OCI-LY1 (cell line): ENCODE measurements at regions not wholly inside any gene's neighbourhood (a gene's known extent, or its start where the extent isn't known, plus 50 kb on each side); places are given as distances from the start of the nearest gene placed in this dataset.

Experiments used
- H2AFZ ChIP-seq: fragments of 200-600 bp; sonication (generic), shearing (Covaris generic); 2 replicates; pipeline ENCODE4 v1.6.0; 2014; ENCODE audit warnings: antibody characterized with exemption, mild to moderate bottlenecking, low read length
- H3F3A ChIP-seq: fragments of 200-600 bp; sonication (generic), shearing (Covaris generic); 2 replicates; pipeline ENCODE4 v1.6.0; 2014; ENCODE audit warnings: mild to moderate bottlenecking, antibody characterized with exemption, low read length, moderate library complexity; ENCODE audit not compliant: insufficient read depth
- H3K27ac ChIP-seq: fragments of 200-600 bp; sonication (generic); 2 replicates; pipeline ENCODE4 v1.5.1; 2014; ENCODE audit warnings: low read length, mixed run types, mild to moderate bottlenecking, low read depth; ENCODE audit not compliant: poor library complexity, severe bottlenecking
- H3K27me3 ChIP-seq: fragments of 200-600 bp; sonication (generic); 2 replicates; pipeline ENCODE4 v1.6.0; 2014; ENCODE audit warnings: antibody characterized with exemption, mild to moderate bottlenecking, low read length, moderate library complexity; ENCODE audit not compliant: insufficient read depth
- H3K36me3 ChIP-seq: fragments of 200-600 bp; sonication (generic); 2 replicates; pipeline ENCODE4 v1.6.1; 2014; ENCODE audit warnings: mild to moderate bottlenecking, antibody characterized with exemption, low read length, moderate library complexity, mixed read lengths; ENCODE audit not compliant: insufficient read depth
- H3K4me1 ChIP-seq: fragments of 200-600 bp; sonication (generic); 2 replicates; pipeline ENCODE4 v1.5.1; 2014; ENCODE audit warnings: mild to moderate bottlenecking, low read length, moderate library complexity; ENCODE audit not compliant: insufficient read depth, severe bottlenecking
- H3K4me2 ChIP-seq: fragments of 200-600 bp; sonication (generic), shearing (Covaris generic); 2 replicates; pipeline ENCODE4 v1.6.1; 2014; ENCODE audit warnings: low read length
- H3K4me3 ChIP-seq: fragments of 200-600 bp; sonication (generic); 2 replicates; pipeline ENCODE4 v1.5.1; 2014; ENCODE audit warnings: low read length, low read depth, mild to moderate bottlenecking, mixed read lengths; ENCODE audit not compliant: poor library complexity, severe bottlenecking
- H3K79me2 ChIP-seq: fragments of 200-600 bp; shearing (Covaris generic); 2 replicates; pipeline ENCODE4 v1.6.1; 2016; ENCODE audit warnings: mixed run types, low read length, mixed read lengths; ENCODE audit not compliant: insufficient read depth
- H3K9ac ChIP-seq: fragments of 200-600 bp; sonication (generic), shearing (Covaris generic); 2 replicates; pipeline ENCODE4 v1.6.1; 2014; ENCODE audit warnings: mild to moderate bottlenecking, low read length, mixed read lengths
- H3K9me2 ChIP-seq: fragments of 200-600 bp; sonication (generic), shearing (Covaris generic); 2 replicates; pipeline ENCODE4 v1.6.1; 2014; ENCODE audit warnings: low read depth, mild to moderate bottlenecking, low read length, mixed read lengths
- H3K9me3 ChIP-seq: fragments of 200-600 bp; shearing (Covaris generic); 2 replicates; pipeline ENCODE4 v1.6.1; 2014; ENCODE audit warnings: low read length, mixed read lengths
- H4K20me1 ChIP-seq: fragments of 200-600 bp; sonication (generic), shearing (Covaris generic); 2 replicates; pipeline ENCODE4 v1.6.0; 2016; ENCODE audit warnings: mild to moderate bottlenecking, low read length; ENCODE audit not compliant: insufficient read depth
- CTCF ChIP-seq: fragments of 200-600 bp; sonication (generic), shearing (Covaris generic); IDR thresholded peaks from 2 replicates; pipeline ENCODE4 v1.5.1; 2017; ENCODE audit warnings: mild to moderate bottlenecking, antibody characterized with exemption, low read length, moderate library complexity, mixed read lengths
- EZH2 ChIP-seq: fragments of 200-600 bp; sonication (generic), shearing (Covaris generic); IDR thresholded peaks from 2 replicates; pipeline ENCODE4 v1.8.0; 2017; ENCODE audit warnings: borderline replicate concordance, mixed run types, mild to moderate bottlenecking, antibody characterized with exemption, low read length, moderate library complexity, mixed read lengths

GRCh38 chr11:90818196-90818745 lies 595.4 kb upstream of the CHORDC1 start:
- Histone ChIP-seq H2AFZ (no peak overlapping the region), H3K36me3 (no peaks in the 10 kb centered on the region), H4K20me1 (no peaks in the 10 kb centered on the region), H3K4me3 (no peak overlapping the region), H3K9me3 (no peaks in the 10 kb centered on the region), H3K9me2 (no peaks in the 10 kb centered on the region), H3K4me2 (no peak overlapping the region), H3K9ac (no peak overlapping the region), H3K4me1 (no peaks in the 10 kb centered on the region), H3F3A (no peaks in the 10 kb centered on the region), H3K27me3 (no peaks in the 10 kb centered on the region), H3K79me2 (no peaks in the 10 kb centered on the region), H3K27ac (no peak overlapping the region)
- TF ChIP-seq EZH2 (no peak), CTCF (no peak)

GRCh38 chr11:90809581-90809980 lies 586.7 kb upstream of the CHORDC1 start:
- no peaks in the 10 kb centered on the region for H3K9me3 ChIP-seq
- H3K9ac ChIP-seq, result no peak overlapping the region
- H3K27me3 ChIP-seq, result no peaks in the 10 kb centered on the region
- no peak overlapping the region for H3K27ac ChIP-seq
- H3K4me2 ChIP-seq, result no peak overlapping the region
- TF ChIP-seq EZH2, result no peak
- no peak for TF ChIP-seq CTCF
- H3F3A ChIP-seq, result no peaks in the 10 kb centered on the region
- no peaks in the 10 kb centered on the region for H3K79me2 ChIP-seq
- H2AFZ ChIP-seq, result no peak overlapping the region
- H3K4me1 ChIP-seq, result no peaks in the 10 kb centered on the region
- H3K36me3 ChIP-seq, result no peaks in the 10 kb centered on the region
- H3K4me3 ChIP-seq, result no peak overlapping the region
- H4K20me1 ChIP-seq, result no peaks in the 10 kb centered on the region
- H3K9me2 ChIP-seq, result no peaks in the 10 kb centered on the region

- no peaks in the 10 kb centered on the region for H3F3A ChIP-seq
- no peak overlapping the region for H3K9ac ChIP-seq
- H3K9me3 ChIP-seq, result no peaks in the 10 kb centered on the region
- H3K27me3 ChIP-seq, result no peaks in the 10 kb centered on the region
- H2AFZ ChIP-seq, result no peak overlapping the region
- TF ChIP-seq EZH2 (no peak), CTCF (no peak)
- H3K79me2 ChIP-seq, result no peaks in the 10 kb centered on the region
- H3K9me2 ChIP-seq, result no peaks in the 10 kb centered on the region
- H3K4me2 ChIP-seq, result no peak overlapping the region
- no peak overlapping the region for H3K4me3 ChIP-seq
- no peaks in the 10 kb centered on the region for H3K36me3 ChIP-seq
- no peaks in the 10 kb centered on the region for H4K20me1 ChIP-seq
- no peaks in the 10 kb centered on the region for H3K4me1 ChIP-seq
- no peak overlapping the region for H3K27ac ChIP-seq
These were observed 582.3 kb upstream of the CHORDC1 start for GRCh38 chr11:90805172-90805571.
